ENCODE measurements at regions not wholly inside any gene's neighbourhood (a gene's known extent, or its start where the extent isn't known, plus 50 kb on each side); places are given as distances from the start of the nearest gene placed in this dataset.

GRCh38 chr5:67318746-67319145 lies 122.1 kb upstream of the CD180 start:
- no peaks in the 10 kb centered on the region for H3K36me3 ChIP-seq (ENCODE audit: control insufficient read depth in 4 of 4, insufficient read depth in 3 of 4, low read depth in 1 of 4, low read length in 3 of 4)
- no peak for TF ChIP-seq ZBTB33 (IDR thresholded peaks at IDR 0.05)
- no peak for TF ChIP-seq NR2F2 (IDR thresholded peaks at IDR 0.05)
- no peak for TF ChIP-seq CTCF (IDR thresholded peaks at IDR 0.05; ENCODE audit: low read depth, low read length, missing input control)
- TF ChIP-seq FOXA1 (IDR thresholded peaks at IDR 0.05): no peak
- TF ChIP-seq REST (IDR thresholded peaks at IDR 0.05): no peak
- no peak for TF ChIP-seq HNF4A (conservative IDR thresholded peaks at IDR 0.05)
- no peak for TF ChIP-seq HNF4G (IDR thresholded peaks at IDR 0.05)
- TF ChIP-seq TAF1 (conservative IDR thresholded peaks at IDR 0.05): no peak
- TF ChIP-seq GABPA (IDR thresholded peaks at IDR 0.05 in 1 of 2, conservative IDR thresholded peaks at IDR 0.05 in 1 of 2): no peak
- TF ChIP-seq RAD21 (IDR thresholded peaks at IDR 0.05): no peak
- TF ChIP-seq ATF3 (IDR thresholded peaks at IDR 0.05): no peak
- no peak overlapping the region for H3K4me3 ChIP-seq (ENCODE audit: low read depth in 1 of 3, low read length in 3 of 3)
- H3K27me3 ChIP-seq (ENCODE audit: control insufficient read depth in 4 of 4, insufficient read depth in 4 of 4, low read length in 3 of 4): no peaks in the 10 kb centered on the region
- no peaks in the 10 kb centered on the region for H3K9me3 ChIP-seq (ENCODE audit: control insufficient read depth in 4 of 4, low read length in 3 of 4)
- WGBS: 98% methylated on average over 15 of the region's 15 CpGs
- H3K4me1 ChIP-seq (ENCODE audit: control insufficient read depth in 4 of 4, insufficient read depth in 4 of 4, low read length in 3 of 4): no peaks in the 10 kb centered on the region
- no peak for DNase-seq (ENCODE audit: low spot score)
- no peak overlapping the region for H3K9ac ChIP-seq (ENCODE audit: low read depth in 1 of 2, low read length in 2 of 2)
- no peak overlapping the region for H3K27ac ChIP-seq (ENCODE audit: low read depth in 1 of 2, low read length in 2 of 2)

- H3K4me1 ChIP-seq (ENCODE audit: control insufficient read depth in 4 of 4, insufficient read depth in 4 of 4, low read length in 3 of 4): no peaks in the 10 kb centered on the region
- H3K9ac ChIP-seq (ENCODE audit: low read depth in 1 of 2, low read length in 2 of 2): no peak overlapping the region
- no peak overlapping the region for H3K27ac ChIP-seq (ENCODE audit: low read depth in 1 of 2, low read length in 2 of 2)
- H3K27me3 ChIP-seq (ENCODE audit: control insufficient read depth in 4 of 4, insufficient read depth in 4 of 4, low read length in 3 of 4): no peaks in the 10 kb centered on the region
- TF ChIP-seq HNF4G (IDR thresholded peaks at IDR 0.05) (no peak), EGR1 (IDR thresholded peaks at IDR 0.05; ENCODE audit: low read depth in 2 of 2) (no peak), FOXA2 (IDR thresholded peaks at IDR 0.05) (no peak), ZBTB33 (IDR thresholded peaks at IDR 0.05) (no peak), JUND (IDR thresholded peaks at IDR 0.05) (no peak)
- H3K4me3 ChIP-seq (ENCODE audit: low read depth in 1 of 3, low read length in 3 of 3): no peak overlapping the region
- DNase-seq (ENCODE audit: low spot score): no peak
- no peaks in the 10 kb centered on the region for H3K36me3 ChIP-seq (ENCODE audit: control insufficient read depth in 4 of 4, insufficient read depth in 3 of 4, low read depth in 1 of 4, low read length in 3 of 4)
- H3K9me3 ChIP-seq (ENCODE audit: control insufficient read depth in 4 of 4, low read length in 3 of 4): no peaks in the 10 kb centered on the region
Measured at GRCh38 chr5:67317603-67318002, 121.0 kb upstream of the CD180 start.

Measured in liver (tissue), 8 donors.